Middle frontal gyrus (tissue), 1 donor: ENCODE measurements at regions not wholly inside any gene's neighbourhood (a gene's known extent, or its start where the extent isn't known, plus 50 kb on each side); places are given as distances from the start of the nearest gene placed in this dataset.

Experiments
- DNase-seq: peaks from one replicate; pipeline ENCODE4 v3.0.0-alpha.2; 2015; ENCODE audit warnings: low spot score; ENCODE audit errors: extremely low spot score

GRCh38 chr15:81608309-81608829 lies 234.4 kb upstream of the TMC3 start:
- DNase-seq, result no peak

GRCh38 chr15:81604713-81605112 lies 230.7 kb upstream of the TMC3 start:
- DNase-seq, result no peak

GRCh38 chr15:81596159-81596865 lies 222.3 kb upstream of the TMC3 start:
- DNase-seq, result no peak

- no peak for DNase-seq
Observed at GRCh38 chr15:81595752-81596151, 221.7 kb upstream of the TMC3 start.

- DNase-seq, result no peak
Observed at GRCh38 chr15:81589671-81590070, 215.7 kb upstream of the TMC3 start.

- no peak for DNase-seq
Observed at GRCh38 chr15:81575436-81576123, 201.6 kb upstream of the TMC3 start.

GRCh38 chr15:81573098-81573746 lies 199.2 kb upstream of the TMC3 start:
- DNase-seq, result no peak

GRCh38 chr15:81572190-81572589 lies 198.2 kb upstream of the TMC3 start:
- no peak for DNase-seq

- DNase-seq, result no peak
Observed at GRCh38 chr15:81569286-81570080, 195.5 kb upstream of the TMC3 start.

GRCh38 chr15:81567924-81568323 lies 193.9 kb upstream of the TMC3 start:
- DNase-seq, result no peak

GRCh38 chr15:81562986-81563385 lies 189.0 kb upstream of the TMC3 start:
- DNase-seq, result no peak

- DNase-seq, result no peak
Observed at GRCh38 chr15:81560405-81560804, 186.4 kb upstream of the TMC3 start.

- no peak for DNase-seq
Observed at GRCh38 chr15:81558056-81558455, 184.0 kb upstream of the TMC3 start.

- DNase-seq, result no peak
Observed at GRCh38 chr15:81555346-81555745, 181.3 kb upstream of the TMC3 start.

- DNase-seq, result no peak
Observed at GRCh38 chr15:81548365-81549130, 174.5 kb upstream of the TMC3 start.

- no peak for DNase-seq
Observed at GRCh38 chr15:81547521-81548132, 173.6 kb upstream of the TMC3 start.

- DNase-seq, result no peak
Observed at GRCh38 chr15:81544385-81544784, 170.4 kb upstream of the TMC3 start.

- DNase-seq, result no peak
Observed at GRCh38 chr15:81540909-81541308, 166.9 kb upstream of the TMC3 start.

GRCh38 chr15:81536356-81536755 lies 162.3 kb upstream of the TMC3 start:
- no peak for DNase-seq

- no peak for DNase-seq
Observed at GRCh38 chr15:81534124-81534523, 160.1 kb upstream of the TMC3 start.
